Activated naive CD4-positive, alpha-beta T cell (primary cell): ENCODE measurements at regions not wholly inside any gene's neighbourhood (a gene's known extent, or its start where the extent isn't known, plus 50 kb on each side); places are given as distances from the start of the nearest gene placed in this dataset.
"Not testable (repeated sequence)": the region's sequence is repeated elsewhere in the genome, so short reads cannot be mapped to it uniquely, and the experiment has no call there.

Source experiments
- DNase-seq, 4 experiments: peaks; one replicate each; lab custom pipeline; 2025; lab: John Stamatoyannopoulos, UW

DNA sequence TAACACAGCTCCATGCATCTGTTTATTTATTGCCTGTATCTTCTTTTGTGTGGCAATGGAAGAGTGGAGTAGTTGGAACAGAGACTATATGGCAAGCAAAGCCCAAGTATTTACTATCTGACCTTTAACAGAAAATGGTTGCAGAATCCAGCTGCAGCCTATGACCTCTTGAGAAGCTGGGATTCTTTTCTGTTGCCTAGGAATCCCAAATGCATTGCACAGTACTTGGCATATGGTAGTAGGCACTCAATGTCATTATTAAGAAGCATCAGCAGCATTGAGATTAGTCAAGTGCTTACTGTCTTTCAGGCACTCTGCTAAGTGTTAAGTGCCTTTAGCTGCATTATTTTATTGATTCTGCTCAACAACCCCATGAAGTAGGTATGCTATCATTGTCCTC is 331.6 kb downstream of the CCDC85A start:
- no peak for DNase-seq

DNA sequence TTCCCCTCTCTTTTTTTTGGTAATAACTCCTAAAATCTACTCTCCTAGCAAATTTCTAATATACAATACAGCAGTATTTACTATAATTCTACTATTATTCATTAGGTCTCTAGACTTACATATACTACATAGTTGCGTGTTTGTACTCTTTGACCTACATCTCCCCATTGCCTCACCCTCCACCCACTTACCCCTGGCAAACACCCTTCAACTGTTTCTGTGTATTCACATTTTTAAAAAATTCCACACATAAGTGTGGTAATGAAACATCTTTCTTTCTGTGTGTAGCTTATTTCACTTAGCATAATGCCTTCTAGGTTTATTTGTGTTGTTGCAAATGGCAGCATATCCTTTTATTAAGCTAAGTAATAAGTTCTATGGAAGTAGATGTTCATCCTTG is 336.0 kb downstream of the CCDC85A start:
- DNase-seq: no peak

DNA sequence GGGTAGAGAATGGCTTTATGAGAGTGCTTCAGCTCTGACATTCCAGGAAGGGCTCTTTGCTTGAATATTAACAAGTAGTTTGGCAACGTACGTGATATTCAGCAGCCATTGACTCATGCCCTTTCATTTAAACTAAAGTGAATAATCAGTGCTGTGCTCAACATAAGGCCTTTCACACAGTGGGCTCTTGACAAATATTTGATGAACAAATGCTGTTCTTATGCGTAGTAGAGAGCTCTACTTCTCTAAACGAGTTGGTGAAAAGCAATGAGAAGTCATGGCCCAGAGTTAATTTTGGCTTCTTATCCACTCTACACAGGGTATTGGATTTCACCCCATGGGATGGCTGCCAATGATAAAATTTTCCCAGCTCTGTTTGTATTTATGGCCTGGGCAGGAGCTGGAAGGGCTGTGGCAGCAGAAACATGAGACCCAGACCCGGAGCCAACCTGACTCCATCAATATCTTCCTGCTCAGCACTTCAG is 338.9 kb downstream of the CCDC85A start:
- no peak for DNase-seq

DNA sequence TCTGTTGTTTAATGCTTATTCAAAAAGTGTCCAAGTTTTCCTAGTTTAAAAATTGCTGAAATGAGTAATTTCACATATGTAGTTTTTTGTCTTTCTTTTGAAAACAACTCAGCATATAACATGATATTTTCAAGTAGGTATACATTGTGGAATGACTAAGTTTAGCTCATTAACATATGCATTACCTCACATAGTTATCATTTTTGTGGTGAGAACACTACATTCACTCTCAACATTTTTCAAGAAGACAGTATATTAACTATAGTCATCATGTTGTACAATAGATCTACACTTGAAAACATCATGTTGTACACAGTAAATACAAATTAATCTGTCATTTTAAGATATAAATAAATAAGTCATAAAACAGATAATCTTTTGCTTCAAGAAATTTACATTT is 340.0 kb downstream of the CCDC85A start:
- DNase-seq: no peak

DNA sequence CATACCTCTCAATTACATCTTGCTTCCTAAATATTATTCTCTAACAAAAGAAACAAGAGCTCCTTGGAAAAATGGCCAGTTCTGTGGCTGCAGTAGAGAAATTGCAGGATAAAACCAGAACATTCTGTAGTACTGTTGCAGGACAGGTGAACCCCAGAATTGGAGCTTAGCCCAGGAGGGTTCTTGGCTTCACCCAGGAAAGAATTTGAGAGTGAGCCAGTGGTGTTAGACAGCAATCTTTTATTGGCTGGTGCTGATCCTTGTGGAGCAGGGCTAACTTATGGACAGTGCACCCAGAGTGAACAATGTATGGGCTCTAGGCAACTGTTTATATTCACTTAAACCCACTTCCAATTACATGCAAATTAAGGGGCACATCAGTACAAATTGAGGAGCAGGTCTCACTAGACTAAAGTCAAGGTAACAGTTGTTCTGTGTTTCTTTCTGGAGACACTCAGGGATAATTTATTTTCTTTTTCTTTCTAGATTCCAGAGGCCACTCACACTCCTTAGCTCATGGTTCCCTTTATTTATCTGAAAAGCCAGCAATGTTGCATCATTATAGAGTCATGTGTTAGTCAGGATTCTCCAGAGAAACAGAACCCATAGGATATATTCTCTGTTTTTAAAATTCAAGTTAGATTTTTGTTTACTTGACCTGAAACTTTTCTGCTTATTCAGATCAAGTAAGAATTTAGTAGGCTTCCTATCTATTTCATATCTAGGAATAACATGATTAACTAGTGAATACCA is 348.1 kb downstream of the CCDC85A start:
- DNase-seq: no peak

DNA sequence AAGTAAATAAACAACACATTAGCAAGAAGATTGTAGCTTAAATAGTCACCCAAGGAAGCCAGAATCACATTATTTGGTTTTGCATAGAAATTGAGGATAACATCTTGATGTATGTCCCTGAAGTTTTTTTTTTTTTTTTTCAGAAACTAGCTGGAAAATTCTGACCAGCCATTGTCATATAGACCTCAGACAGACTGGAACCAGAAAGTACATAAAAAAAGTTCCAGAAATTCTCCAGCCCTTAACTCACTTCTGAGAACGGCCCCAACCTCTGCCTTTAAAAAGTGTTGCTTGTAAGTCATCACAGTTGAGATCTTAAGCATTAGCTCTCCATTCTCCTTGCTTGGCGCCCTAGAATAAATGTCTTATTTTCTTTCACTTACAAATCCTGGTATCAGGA is 350.5 kb downstream of the CCDC85A start:
- DNase-seq: no peak

DNA sequence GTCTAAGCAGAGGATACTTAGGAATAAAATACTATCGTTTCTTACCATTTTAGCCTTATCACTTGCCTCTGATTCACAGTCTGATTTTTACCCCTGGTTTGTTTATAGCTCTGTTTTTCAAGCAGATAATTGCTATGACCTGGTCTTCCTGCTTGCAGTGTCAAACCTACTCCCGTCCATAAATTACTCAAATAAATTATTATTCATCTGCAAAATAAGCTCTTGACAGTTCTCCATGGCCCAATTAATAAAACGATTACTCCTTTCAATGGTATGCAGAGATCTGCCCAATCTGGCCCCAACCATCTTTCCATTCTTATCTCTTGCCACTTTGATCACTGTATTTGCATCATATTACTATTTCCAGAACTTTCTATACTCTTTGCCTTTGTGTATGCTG is 354.0 kb downstream of the CCDC85A start:
- no peak for DNase-seq

DNA sequence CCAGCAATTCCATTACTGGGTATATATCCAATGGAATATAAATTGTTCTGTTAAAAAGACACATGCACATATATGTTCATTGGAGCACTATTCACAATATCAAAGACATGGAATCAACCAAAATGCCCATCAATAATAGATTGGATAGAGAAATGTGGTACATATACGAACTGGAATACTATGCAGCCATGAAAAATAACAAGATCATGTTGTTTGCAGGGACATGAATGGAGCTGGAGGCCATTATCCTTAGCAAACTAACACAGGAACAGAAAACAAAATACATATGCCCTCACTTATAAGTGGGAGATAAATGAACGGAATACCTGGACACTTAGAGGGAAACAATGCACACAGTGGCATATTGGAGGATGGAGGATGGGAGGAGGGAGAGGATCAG is 355.8 kb downstream of the CCDC85A start:
- no peak for DNase-seq

DNA sequence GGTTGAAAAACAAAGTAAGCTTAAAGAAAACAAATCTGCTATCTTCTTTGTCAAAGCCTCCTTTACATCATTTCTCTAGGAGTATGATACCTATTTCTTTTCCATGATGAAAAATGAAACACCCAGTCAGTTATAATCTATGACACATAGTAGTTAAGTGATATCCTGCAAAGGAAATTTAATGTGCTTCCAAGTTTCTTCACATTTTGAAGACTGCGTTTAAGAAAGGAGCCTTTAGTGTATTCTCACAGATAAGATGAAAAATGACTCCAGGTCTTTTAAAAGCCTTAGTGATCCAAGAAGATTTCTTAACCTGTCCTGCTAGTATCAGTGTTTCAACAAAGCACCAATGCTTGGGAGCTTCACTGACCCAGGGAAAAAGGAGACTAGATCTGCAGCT is 356.7 kb downstream of the CCDC85A start:
- no peak for DNase-seq

DNA sequence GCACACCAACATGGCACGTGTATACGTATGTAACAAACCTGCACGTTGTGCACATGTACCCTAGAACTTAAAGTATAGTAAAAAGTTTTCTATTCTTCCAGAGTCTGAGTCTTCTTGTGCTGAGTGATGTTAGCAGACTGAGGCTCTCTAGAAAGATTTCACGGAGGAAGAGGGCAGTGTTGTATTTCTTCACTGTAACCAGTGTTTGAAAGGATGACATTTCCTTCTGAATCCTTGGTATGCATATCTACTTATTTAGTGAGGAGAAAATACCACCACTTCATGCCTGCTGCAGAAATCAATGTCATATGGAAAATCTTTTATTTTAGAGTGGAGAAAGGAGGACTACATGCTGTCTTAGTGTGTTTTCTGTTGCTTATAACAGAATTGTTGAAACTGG is 357.1 kb downstream of the CCDC85A start:
- DNase-seq: no peak

DNA sequence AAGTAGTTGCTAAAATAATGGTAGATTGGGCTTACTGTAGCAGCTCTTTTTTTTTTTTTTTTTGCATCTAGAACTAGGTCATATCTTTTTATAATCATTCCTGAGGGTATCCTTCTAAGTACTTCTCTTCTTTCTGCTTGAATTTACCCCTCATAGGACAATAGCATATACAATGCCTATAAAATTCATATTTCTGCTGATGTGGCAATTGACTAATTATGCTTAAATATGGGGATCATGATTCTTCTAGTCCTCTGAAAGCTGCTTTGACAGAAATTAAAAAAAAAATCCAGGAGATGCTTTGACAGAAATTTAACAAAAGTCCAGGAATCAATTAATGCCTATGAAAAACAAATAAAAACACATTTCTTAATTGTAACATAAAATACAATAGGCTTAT is 358.4 kb downstream of the CCDC85A start:
- no peak for DNase-seq

DNA sequence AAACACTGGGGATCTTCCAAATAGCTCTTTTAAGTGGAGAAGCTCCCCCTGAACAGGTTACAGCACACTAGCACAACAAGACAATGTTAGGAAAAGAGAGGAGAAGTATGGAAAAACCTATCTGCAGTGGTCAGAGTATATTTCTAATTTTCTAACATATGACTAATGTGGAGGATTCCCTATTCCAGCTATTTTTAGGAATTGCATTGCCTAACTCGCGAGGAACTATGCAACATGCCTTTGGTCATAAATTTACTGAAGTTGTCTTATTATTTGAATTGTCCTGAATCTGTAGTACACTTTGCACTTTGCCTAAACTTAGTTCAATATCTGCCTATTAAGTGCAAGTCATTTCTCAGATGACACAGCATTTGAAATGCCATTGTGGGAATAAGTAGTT is 381.4 kb downstream of the CCDC85A start:
- no peak for DNase-seq

DNA sequence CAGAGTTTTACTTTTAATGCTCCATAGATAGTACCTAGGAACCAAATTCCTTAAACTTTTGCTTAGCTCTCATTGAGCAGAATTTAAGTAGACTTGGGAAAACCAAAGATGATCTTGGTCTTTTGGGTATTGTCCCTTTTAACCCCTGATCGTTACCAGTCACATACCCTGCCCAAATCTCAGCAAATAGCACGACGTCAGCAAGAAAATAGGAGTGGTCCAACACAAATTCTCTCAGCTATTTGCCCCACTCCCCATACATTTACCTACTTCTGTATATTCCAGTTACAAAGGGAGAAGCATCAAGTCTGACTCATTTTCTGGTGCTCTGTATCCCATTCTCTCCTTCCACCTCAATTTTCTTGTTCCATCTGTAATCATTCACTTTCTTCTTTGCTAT is 387.3 kb downstream of the CCDC85A start:
- no peak for DNase-seq

DNA sequence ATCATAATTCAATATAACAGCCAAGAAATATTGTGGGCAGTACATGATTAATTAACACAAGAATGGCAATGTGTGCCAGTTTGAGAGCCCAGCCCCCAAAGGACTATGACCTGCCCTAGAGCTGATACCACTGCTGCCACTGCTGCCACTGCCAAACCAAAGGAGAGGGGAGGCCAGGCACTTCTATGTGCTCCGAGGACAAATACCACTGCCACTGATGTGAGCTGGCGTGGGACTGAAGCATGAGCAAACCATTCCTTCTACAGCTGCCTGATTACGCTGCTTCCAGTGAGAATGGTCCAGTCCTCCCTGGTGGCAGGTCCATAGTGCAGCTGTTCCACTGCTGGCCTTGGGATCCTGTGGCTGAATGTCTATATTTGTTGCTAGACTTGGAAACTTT is 392.2 kb downstream of the CCDC85A start:
- no peak for DNase-seq

DNA sequence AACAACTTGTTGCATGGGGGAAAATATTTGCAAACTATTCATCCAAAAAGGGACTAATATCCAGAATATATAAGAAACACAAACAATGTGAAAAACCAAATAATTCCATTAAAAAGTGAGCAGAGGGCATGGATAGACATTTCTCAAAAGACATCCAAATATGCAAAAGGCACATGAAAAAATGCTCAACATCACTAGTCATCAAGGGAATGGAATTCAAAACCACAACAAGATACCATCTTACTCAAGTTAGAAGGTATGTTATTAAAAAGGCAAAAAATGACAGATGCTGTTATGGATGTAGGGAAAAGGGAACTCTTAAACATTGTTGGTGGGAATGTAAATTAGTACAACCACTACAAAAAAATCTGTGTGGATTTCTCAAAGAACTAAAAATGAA is 396.5 kb downstream of the CCDC85A start:
- DNase-seq: no peak

DNA sequence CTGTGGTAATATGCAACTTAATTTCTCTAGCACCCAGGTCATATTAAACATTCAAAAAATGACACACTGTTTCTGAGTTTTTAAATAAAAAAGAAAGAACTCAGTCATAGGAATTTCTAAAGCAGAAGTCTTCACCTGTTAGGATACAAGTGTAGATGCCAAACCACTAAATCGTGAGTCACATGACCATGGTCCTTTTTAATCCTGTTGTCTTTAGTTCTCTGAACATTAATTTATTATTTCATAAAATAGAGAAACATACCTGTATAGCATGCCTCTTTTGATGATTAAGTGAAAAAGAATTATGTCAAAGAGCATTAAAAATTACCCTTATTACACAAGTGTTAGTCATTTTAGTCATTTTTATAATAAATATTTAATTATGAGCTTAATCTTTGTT is 398.8 kb downstream of the CCDC85A start:
- DNase-seq: no peak

DNA sequence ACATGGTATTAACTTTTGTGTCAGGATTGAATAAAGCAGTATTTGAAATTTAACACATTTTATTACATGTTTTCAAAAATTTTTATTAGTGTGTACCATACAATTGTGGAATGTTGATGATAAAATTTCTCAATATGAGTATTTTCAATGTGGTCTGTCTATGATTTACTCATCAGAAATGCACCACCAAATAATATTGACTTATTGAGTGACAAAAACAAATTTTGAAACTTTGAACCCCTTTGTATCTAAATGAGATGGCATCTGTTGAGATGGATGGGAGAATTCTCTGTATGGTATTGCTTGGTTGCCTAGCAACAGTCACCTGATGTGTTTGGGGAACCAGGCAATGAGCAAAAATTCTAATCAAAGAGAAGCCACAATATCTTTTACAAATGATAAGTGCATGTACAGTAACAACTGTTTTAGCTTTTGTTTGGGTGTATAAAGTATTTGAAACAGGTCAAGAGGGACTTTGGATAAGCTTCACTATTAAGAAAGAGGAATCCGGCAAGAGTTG is 400.1 kb downstream of the CCDC85A start:
- no peak for DNase-seq

DNA sequence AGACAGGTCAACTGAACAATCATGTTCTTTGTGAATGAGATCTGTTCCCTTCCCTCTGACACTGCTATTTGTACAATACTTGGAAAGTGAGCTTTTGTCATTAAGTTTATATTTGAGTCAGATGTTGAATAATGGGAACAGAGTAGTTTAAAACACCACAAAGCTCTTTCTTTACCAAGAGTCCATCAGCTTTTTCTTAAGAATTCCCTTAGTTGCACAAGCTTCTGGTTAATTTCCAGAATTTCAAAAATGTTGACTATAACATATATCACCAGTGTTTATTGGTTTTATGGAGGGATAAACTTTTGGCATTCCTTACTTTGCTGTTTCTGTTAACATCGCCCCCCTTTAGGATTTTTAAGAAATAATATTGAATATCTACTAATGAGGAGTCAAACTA is 403.7 kb downstream of the CCDC85A start:
- no peak for DNase-seq

DNA sequence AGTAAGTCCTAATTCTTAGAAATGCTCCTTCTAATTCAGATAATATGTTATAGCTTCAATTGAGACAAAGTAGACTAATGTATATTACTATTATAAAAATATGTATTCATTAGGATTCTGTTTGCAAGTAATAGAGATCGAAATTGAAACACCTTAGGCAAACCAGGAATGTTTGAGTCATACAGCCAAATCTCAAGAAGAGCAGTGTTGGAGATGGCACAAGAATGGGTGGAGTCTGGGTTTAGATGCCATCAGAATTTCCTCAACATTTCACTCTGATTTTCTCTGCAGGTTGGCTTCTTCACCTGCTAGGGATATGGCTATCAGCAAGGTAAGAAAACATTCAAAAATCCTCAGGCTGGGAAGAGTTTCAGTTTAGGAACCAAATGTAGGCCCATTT is 405.4 kb downstream of the CCDC85A start:
- no peak for DNase-seq

DNA sequence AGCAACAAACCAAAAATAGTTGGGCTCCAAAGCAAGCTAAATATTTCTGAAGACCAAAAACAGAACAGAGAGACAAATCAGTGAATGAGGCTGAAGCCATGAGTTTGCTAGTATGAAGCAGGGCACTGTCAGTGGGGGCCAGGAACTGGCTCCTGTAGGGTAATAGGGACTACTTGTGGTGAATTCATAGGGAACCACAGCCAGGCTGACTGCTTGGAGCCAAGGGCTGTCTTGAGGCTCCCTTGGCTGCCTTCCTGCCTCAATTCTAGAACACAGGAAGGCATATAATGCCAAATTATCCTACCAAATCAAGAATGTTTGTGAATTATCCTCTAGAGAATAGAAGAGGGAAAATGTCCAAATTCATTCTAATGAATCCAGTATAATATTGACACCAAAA is 406.0 kb downstream of the CCDC85A start:
- DNase-seq: no peak

DNA sequence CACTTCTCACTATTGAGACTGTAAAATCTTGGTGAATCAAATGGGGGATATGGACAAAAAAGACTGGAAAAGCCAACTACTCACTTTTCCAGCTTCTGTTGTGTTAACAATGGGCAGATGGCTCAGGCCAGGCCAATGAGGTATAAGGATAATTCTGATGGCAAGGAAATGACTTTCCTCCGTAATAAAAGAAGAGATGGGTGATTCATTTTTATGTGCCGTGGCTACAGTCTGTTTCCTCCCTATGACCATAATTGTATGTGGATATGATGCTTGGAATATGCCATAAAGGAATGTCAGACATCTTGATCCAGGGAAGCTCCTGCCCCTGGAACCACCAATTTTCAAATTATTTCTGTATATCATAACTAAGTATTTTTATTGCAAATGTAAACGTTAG is 406.8 kb downstream of the CCDC85A start:
- DNase-seq: no peak

DNA sequence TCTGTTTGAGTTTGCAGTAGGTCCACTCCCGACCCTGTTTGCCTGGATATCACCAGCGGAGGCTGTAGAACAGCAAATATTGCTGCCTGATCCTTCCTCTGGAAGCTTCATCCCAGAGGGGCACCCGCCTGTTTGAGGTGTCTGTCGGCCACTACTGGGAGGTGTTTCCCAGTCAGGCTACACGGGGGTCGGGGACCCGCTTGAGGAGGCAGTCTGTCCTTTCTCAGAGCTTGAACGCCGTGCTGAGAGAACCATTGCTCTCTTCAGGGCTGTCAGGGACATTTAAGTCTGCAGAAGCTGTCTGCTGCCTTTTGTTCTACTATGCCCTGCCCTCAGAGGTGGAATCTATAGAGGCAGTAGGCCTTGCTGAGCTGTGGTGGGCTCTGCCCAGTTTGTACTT is 422.3 kb downstream of the CCDC85A start:
- DNase-seq: not testable (repeated sequence)

DNA sequence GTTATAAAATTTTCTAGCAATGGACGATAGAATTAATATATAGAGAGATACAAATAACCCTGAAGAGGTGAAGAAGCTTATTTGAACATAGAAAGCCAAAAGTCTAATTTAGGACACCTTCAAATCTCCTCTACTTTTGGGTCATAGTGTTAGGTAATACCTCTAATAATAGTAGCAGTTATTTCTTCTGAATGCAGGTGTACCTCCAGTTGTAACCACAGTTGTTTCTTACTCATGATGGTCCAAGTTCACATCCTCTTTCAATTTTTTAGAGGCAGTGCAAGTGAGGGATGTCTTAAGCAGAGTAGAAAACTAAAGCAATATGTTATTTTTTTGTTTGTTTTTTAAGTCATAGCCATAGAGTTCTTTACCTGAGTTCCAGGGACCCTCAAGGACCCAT is 429.5 kb downstream of the CCDC85A start:
- no peak for DNase-seq

DNA sequence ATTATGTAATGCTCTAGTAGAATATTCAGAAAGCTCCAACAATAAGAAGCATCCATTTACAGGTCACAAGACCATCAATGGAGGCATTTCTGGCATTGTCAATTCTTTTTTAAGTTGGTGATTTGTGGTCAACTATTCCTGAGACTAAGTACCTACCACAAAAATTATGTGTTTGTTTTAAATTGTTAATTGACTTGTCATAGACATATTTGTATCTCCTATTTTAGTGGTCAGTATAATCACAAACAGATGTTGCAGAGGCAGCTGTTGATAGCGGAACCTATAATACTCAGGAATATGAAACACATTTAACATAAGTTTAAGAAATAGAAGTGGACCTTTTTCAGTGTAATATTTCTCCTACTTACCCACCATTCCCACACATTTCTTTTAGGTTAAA is 430.1 kb downstream of the CCDC85A start:
- DNase-seq: no peak
